ENCODE measurements at regions not wholly inside any gene's neighbourhood (a gene's known extent, or its start where the extent isn't known, plus 50 kb on each side); places are given as distances from the start of the nearest gene placed in this dataset.

- DNase-seq: no peak
Observed at GRCh38 chr13:105259426-105259825, 1276.0 kb downstream of the EFNB2 start.

- DNase-seq: no peak
Observed at GRCh38 chr13:105255472-105255871, 1280.0 kb downstream of the EFNB2 start.

DNA sequence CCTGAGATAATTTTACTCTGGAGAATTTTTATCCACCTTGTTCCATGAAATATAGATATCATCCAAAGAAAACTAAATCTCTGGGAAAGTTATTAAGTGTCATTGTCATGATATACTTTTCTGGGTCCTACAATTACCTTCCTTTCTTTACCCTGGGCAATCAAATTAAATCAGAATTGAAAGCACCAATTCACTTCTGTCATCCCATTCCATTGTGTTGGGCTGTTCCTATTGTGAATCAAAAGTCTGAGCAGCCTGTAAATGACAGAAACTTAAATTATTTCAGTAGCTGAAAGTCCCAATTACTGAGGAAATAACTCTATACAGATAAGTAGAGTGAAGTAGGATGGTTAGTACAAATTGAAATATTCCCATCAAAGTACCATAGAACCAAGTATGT lies 1284.2 kb downstream of the EFNB2 start:
- no peak for DNase-seq

- no peak for DNase-seq
Observed at GRCh38 chr13:105247830-105248229, 1287.6 kb downstream of the EFNB2 start.

DNA sequence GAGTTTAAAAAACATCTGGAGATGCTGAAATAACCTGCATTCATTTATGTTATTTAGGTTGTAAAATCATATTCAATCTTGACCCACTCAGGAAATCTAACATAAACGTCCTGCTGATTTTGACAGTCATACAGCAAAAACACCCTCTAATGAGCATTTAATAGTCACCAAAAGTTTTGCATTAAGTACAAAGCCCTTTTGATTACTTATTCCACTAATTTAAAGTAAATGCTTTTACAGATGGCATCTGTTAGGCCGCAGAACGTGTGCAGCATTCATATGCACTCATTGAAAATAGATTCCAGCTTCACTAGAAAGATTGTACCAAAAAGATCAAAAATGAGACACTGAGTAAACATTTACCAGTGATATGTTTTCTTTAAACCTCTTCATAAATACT lies 1295.1 kb downstream of the EFNB2 start:
- no peak for DNase-seq

GRCh38 chr13:105232439-105232838 lies 1303.0 kb downstream of the EFNB2 start:
- DNase-seq: no peak

DNA sequence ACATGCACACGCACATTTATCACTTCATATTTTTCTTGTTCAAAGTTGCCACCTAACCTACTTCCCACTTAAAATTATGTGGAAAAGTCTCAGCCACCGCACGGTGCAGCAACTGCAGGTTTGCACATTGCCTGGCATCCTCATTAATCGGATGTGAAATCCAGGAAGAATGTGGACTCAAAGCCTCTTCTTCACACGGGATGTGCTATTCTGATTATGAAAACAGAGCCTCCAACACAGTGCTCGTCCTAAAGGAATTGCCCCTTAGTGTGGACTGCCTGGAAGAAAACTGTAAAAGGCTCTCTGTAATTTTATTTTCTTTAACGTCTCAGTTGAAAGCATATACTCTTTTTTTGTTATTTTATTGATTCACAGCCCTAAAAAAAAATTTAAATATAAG lies 1303.5 kb downstream of the EFNB2 start:
- DNase-seq: no peak

GRCh38 chr13:105231579-105231978 lies 1303.9 kb downstream of the EFNB2 start:
- no peak for DNase-seq

- DNase-seq: no peak
Observed at GRCh38 chr13:105220881-105221280, 1314.6 kb downstream of the EFNB2 start.

- DNase-seq: no peak
Observed at GRCh38 chr13:105220063-105220462, 1315.4 kb downstream of the EFNB2 start.

- no peak for DNase-seq
Observed at GRCh38 chr13:105219651-105220050, 1315.8 kb downstream of the EFNB2 start.

DNA sequence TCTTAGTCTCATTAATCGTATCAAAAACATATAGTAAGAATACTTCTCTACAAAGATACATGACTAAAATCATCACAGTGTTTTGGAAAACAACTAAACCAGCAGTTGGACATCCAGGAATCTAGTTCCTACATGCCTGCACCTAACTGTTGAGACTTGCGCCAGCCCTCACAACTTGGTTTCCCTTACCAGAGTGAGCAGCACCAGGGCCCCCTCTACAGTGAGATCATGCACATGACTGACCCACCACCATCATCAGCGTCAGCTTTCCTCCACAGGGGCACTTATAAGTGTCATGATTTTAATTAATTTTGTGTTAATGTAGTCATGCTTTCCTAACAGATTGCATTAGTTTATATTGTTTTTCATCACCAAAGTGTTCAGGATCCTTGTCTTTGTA lies 1322.0 kb downstream of the EFNB2 start:
- no peak for DNase-seq

GRCh38 chr13:105207572-105208293 lies 1327.7 kb downstream of the EFNB2 start:
- no peak for DNase-seq

GRCh38 chr13:105202354-105202753 lies 1333.1 kb downstream of the EFNB2 start:
- DNase-seq: no peak

GRCh38 chr13:105201351-105201750 lies 1334.1 kb downstream of the EFNB2 start:
- no peak for DNase-seq

DNA sequence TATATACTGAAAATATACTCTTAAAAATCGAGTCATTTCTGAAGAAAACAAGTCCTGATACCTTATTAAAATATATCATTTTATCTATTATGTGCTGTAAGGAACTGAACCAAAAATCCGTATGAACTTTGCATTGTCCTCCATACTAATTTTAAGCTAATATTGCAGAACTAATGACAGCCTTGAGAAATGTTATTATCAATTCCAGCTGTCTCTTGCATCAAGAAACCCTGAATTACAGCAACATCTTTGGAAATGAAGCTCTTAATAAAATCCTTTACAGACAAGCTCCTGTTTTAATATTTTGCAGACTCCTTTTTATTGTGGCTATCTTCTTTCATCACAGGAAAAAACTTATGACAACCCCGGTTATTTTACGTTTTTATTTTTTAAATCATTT lies 1335.3 kb downstream of the EFNB2 start:
- DNase-seq: no peak

DNA sequence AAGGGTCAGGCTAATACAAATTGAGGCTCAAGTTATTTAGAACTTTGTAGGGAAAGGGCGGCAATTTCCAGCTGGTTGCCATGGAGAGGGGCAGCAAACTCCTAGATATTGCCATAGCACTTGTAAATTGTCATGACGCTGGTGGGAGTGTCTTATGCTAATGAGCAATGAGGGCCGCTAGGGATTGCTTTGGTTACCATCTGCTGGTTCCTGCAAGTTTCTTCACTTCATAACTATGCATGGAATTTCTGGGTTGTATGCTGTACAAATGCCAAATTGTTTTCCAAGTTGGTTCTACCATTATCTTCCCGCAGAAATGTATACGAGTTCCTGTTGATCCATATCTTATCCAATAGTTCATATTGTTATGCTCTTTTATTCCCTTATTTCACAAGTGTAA lies 1339.4 kb downstream of the EFNB2 start:
- no peak for DNase-seq

- DNase-seq: no peak
Observed at GRCh38 chr13:105193026-105193425, 1342.4 kb downstream of the EFNB2 start.

GRCh38 chr13:105184201-105184600 lies 1351.3 kb downstream of the EFNB2 start:
- DNase-seq: no peak

GRCh38 chr13:105177265-105177900 lies 1358.1 kb downstream of the EFNB2 start:
- DNase-seq: no peak

GRCh38 chr13:105170438-105170837 lies 1365.0 kb downstream of the EFNB2 start:
- no peak for DNase-seq

- no peak for DNase-seq
Observed at GRCh38 chr13:105168295-105168694, 1367.2 kb downstream of the EFNB2 start.

DNA sequence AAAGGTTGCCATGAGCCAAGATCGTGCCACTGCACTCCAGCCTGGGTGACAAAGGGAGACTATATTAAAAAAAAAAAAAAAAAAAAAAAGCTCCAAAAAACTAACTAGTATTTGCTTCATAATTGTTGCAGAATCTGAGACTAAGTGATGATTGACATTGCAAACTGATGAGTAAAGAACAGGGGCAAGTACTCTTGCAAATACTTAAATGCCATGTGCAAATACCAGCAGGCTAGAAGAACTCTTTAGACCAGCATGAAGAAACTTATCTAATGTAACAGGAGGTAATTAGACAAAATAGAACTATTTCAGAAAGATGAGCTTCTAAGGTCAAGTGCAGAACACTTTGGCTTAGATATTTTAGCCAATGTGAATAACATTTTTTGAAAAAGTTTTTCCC lies 1368.1 kb downstream of the EFNB2 start:
- DNase-seq: no peak

- no peak for DNase-seq
Observed at GRCh38 chr13:105165449-105166125, 1369.9 kb downstream of the EFNB2 start.
